RKO (cell line): ENCODE measurements at regions not wholly inside any gene's neighbourhood (a gene's known extent, or its start where the extent isn't known, plus 50 kb on each side); places are given as distances from the start of the nearest gene placed in this dataset.

Experiments used
- DNase-seq: peaks from one replicate; pipeline ENCODE4 v3.0.0-alpha.2; 2016; ENCODE audit warnings: low spot score

DNA sequence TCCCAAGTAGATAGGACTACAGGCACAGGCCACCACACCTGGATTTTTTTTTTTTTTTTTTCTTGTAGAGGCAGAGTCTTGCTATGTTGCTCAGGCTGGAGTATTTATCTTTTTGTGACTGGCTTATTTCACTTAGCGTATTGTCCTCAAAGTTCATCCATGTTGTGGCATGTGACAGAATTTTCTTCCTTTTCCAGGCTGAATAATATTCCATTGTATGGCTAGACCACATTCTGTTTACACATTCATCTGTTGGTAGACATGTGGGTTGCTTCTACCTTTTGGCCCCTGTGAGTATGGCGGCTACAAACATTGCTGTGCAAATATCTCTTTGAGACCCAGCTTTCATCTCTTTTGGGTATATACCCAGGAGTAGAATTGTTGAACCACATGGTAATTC is 160.2 kb upstream of the SMAD3 start:
- no peak for DNase-seq

DNA sequence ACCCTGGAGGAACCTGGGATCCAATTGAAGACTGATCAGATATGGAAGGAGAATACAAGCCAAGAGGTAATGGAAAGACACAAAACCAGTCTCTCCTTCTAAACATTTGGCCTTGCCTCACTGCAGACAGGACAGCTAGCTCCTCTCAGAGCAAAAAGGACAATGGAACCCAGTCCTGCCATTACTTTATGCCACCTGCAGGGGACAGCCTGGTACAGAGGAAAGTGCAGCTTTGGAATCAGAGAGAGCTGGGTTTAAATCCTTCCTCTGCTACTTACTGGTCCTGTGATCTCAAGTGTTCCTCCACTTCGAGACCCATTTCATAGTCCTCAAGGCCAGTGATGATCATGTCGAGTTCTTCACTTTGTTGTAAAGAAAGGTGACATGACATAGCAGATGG is 159.4 kb upstream of the SMAD3 start:
- DNase-seq, result no peak

DNA sequence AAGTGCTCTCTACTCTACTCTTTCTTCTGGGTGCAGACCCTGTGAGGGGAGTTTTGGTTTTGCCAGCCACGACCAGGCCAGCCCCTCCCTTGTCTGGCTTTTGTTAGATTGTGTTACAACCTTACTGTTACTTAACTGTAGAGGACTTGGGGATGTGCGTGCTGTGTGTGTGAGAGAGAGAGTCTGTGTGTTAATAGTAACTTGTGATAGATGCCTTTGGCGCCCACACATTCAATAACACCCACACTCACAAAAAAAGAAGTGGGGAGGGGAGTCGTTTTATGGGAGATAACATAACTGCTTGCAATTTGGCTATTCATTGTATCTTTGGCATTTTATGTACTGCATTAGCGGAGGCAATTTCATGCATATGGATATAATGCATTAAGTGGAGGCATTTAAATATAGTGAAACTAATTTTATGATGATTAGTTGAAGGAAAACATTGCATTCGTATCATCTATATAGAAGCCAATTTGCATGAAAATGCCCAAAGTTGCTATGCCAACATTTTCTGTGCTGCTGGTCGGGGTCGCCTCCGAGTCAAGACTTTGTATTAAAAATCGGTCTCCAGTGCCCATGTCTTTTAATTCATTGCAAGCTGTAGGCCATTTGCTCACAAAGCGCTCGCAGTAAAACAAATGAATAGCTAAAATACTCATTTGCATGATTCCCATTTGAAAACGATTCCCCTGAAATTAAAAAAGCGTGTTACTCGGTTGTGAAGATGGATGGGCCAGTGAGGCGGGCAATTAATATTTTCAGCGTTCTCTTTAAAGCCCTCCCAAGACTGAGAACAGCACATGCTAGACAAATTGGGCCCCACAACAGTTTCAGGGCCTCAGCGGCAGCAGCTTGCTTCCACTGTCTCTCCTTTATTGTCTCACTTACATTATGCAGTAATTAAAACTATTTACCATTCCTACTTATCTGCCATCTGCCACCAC is 158.5 kb upstream of the SMAD3 start:
- no peak for DNase-seq

DNA sequence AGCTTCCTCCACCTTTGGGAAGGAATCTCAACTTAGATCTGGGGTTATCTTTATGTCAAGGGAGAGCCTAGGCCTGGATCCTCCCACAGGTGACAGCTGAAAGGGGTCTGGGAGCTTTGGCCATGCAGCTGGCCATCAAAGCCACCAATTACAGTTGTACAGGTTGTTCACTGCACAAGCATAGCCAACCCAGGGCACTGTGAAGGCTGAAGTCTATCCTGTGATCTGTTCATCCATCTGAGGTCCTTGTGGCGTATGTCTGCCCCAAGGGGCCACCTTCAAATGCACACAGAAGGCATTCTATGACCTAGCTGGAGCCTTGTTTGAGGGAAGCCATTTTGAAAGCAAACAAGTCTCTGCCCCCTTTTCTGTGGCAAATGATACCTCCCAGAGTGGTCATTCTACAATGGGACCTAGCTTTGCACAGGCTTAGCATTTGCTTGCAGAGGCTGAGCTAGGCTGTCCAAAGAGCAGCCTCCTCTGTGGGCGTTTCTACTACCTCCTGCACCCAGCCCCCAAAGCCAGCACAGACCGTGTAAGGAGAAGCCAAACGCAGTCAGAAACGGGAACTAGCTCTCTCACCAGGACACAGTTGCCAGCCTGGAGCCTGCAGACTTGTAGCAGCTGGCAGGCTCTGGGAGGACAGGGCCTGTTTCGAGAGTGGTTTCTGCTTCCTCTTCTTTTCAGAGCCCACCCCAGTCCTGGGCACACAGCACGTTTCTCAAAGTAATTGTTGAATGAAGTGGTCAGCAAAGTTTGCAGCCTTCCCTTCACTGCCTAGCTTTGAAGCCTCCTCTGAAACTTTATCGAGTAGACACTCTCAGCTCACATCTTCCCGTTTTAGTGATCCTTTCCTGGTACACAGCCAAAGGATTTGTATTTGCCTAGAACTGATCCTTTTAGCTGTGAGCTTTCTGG is 157.3 kb upstream of the SMAD3 start:
- no peak for DNase-seq

DNA sequence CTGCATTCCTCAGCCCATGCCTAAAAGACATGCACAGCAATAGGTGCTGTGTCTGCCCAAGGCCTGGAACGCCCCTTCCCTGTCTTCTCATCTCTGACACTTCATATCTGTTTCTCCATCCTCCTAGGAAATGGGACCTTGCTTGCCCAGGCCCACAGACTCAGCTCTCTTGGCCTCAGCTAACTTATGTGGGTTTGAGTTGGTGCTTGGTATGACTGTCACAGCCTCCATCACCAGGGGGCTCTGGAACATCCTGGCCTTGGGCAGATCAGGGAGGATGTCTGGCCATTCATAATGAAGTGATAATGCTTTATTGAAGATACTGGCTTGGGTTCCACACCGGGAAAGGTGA is 156.7 kb upstream of the SMAD3 start:
- DNase-seq, result no peak

DNA sequence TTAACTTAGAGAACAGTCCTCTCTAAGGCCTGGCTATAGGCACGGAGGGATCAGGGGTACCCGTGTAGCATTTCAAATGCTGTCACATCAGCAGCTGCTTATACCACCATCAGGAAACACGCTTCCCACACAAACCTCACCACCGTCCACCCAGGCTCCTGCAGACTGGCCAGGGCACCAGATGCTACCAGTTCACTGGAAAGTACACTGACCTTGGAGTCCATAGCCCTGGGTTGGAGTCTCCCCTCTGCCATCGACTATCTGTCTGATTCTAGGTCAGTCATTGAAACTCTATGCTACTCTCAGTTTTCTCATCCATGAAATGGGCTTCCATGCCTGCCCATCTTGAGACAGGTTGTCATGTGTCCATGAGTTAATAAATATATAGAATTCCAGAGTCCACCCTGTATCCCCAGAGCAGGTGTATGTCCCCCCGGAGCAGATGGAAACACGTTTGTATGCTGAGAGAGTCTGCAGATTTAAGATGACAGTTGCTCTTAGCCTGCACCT is 156.0 kb upstream of the SMAD3 start:
- DNase-seq, result no peak

DNA sequence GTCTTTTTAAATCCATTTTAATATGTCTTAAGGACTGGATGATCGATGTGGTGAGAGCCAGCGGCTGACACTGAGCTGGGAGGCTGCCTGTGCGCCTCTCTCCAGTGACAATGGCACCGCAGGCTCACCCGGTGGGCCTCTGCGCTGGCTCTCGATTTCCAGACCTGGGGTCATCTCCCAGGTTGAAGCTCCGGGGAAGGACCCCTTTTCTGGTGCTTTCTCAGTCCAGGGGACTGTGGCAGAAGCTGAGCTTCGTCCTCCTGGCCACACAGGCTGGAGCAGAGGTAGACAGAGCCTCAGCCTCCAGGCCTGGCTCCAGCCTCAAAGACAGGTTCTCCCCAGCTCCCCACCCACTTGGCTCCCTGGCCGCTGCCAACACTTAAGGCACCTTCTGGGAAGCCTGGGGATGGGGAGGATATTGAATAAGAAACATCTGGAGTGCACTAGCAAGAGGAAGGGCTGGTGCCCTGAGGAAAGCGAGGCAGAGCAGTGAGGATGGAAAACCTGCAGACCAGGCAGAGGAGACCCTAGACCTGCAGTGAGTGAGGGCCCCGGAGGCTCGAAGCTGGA is 154.2 kb upstream of the SMAD3 start:
- DNase-seq, result no peak

DNA sequence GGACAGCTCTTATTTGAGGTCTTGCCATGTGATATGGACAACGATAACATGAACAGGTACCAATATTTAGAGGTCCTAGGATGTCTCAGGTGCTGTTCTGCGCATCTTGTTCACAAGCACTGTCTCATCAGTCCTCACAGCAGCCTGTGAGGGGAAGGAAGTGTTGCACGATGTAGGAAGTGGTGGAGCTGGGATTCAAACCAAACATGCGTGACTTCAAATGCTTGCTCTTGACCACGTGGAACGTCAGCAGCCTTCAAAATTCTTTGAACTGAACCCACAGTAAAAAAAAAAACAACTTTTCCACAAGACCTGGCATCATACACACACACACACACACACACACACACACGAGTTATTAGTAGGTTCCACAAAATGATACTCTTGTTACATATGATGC is 153.4 kb upstream of the SMAD3 start:
- no peak for DNase-seq

DNA sequence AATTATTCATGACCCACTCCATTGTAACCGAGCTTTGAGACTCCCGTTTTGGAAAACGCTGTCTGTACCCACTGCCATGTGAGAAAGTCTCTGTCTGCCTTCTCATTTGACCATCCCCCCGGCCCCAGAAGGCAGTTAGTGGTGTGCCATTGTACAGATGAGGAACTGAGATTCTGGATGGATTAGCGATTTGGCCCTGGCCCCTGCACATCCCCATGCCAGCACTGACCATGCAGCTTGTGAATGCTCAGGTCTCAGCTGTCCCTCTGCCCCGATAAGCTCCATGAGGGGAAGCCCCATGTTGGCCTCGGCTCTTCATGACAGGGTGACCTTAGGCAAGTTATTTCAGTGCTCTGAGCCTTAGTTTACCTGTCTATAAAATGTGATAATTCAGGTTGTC is 153.0 kb upstream of the SMAD3 start:
- no peak for DNase-seq

DNA sequence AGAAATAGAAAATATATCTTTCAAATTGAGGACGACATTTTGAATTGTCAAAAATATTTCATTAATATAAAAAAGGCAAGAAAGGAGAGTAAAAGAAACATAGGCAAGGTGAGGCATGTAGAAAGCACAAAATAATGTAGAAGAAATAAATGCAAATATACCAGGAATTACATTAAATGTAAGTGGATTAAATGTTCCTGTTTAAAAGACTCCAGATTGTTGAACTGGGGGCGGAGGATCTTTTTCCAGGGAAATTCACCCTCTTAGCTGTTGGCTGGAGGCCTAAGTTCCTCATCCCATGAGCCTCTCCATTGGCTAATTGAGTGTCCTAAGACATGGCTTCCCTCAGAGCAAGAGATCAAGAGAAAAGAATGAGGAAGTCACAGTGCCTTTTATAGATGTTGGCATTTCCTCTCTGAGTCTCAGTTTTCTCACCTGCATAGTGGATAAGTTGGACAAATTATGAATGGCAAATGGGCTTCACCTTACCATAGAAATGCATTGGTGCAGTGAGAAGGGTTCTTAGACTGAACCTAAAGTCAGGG is 147.4 kb upstream of the SMAD3 start:
- DNase-seq, result no peak

DNA sequence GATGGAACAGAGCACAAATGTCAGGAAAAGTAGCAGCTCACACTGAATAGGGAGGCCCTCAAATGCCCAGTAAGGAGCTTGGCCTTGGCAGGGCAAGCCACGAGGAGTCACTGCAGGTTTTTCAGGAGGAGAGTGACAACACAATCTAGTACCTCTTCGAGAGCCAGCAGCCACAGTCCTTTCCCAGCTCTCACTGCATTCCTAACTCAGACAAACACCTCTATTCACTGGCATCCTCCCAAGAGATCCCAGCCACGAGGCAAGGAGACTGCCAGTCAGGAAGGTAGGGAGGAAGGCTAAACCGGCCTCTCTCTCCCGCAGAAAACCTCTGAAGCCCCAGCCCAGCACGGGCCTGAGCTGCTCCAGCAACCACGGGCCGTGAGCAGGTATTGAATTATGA is 146.0 kb upstream of the SMAD3 start:
- DNase-seq, result no peak

DNA sequence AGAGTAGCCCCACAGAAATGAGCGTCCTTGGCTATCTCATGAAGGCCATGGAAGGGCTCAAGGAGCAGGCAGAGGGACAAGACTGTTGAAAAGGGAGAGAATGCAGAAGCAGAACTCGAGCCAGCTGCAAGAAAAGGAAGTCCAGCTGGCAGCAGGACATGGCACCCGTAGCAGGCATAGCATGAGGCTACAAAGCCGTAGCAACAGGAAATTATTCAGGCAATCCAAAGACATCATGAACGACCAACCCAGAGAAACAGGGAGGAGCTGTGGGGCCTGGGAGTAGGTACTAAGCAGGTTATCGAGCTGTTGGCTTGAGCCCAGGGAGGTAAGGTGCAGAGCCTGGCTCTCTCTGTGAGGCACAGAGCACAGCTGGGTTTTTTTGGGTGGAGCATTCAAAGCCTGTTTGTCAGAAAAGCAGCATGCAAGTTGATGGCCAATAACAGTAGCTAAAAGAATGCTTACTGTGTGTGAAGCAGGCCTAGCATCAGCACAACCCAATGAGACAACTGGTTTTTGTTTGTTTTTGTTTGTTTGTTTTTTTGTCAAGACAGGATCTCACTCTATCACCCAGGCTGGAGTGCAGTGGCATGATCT is 144.0 kb upstream of the SMAD3 start:
- DNase-seq, result no peak

DNA sequence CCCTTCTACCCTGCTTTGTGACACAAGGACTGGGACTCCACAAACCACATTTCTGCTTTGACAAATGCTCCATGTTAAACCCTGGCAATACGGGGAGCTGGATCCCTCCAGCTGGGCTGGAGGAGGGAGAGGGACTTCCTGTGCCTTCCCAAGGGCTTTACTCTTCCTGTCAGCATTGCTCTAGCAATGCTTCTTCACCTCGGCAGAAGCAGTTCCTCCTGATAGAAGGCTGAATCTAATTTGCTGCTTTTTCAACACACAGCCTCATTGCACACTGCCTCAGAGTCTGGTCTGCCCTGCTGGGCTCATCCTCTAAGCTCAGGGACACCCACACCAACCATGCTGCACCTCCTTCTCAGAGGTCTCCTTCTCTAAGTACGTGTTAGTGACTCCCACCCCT is 142.8 kb upstream of the SMAD3 start:
- DNase-seq, result no peak

DNA sequence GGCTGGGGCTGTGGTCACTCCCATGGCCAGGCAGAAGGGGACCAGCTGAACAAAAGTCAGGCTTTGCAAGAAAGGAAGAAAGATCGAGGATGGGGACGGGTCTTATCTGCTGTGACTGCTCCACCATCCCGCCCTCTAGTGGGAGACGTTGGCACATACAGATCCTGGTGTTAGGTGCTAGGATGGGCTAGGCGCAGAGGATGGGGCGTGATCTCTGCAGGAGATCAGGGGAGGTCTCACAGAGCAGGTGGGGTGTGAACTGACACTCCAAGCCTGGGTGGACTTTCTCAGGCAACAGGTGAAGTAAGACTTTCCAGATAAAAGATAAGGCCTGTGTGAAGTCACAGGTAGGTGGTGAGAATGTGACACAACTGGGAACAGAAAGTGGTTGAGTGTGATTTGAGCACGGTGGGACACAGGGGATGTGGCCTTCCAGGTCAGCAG is 141.9 kb upstream of the SMAD3 start:
- no peak for DNase-seq

DNA sequence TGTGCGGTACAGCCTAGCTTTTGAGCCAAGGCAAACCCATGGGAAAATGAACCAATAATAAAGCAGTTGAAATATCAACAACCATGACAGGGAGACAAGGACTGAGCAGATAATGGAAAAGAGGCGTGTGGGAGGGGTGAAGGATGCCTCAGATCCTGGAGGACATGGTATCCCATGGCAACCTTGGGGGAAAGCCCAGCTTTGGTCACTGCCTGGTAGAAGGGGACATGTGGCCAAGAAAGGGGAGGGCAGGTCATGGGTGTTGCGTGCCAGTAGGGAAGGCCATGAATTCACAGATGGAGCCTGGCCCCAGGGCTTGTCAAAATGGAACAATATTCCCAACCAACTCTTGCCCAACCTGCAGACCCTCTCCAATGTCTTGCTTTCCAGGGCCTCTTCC is 140.5 kb upstream of the SMAD3 start:
- no peak for DNase-seq

DNA sequence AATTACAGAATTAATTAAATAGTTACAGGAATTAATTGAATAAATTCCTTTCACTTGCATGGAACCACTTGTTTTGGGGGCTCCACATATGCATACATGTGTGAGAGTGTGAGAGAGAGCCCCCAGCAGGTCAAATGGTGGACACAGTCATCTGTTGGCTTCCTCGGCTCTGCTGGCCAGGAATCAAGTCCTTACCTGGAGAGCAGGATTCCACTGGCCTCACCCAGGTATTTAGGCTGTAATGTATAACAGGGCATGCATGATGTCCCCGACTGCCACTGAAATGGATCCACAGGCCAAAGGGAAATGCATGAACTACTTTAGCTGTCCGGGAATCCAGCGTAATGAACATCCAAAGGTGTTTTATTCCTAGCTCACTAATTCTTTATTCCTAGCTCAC is 139.7 kb upstream of the SMAD3 start:
- no peak for DNase-seq

DNA sequence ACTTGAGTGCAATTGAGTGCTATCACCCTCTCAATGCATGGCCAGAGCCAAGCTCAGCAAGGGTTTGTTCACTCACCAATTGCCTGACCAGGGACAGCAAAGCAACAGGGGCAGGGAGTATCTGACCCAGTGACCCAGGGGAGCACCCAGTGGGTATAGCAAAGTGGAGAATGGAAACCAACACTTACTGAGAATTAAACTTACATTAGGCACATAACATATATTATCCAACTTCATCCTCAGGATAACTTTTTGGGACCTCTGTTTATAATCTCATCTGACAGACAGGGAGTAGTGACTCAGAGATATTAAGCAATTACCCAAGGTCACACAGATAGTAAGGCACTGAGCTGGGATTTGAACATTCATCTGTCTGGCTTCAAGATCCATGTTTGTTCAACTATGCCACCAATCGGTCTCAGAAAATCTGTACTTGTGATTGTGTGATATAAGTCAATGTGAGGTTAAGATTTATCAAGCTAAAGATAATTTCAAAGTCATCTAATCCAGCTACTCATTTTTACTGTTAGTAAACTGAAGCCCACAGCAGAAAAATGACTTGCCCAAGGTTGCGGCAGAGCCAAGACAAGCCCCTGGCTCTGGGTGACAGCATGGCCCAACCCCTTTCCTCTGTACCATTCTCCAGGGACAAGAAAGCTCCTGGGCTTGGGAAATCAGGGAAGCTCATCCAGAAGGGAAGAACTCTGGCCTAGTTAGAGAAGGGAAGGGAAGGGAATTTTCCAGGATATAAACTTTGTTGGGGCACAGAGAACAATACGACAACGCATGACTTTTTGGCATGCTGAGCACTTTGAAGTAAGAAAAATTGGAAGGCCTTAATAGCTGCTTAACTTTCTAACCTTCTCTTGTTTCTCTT is 138.0 kb upstream of the SMAD3 start:
- DNase-seq, result no peak

DNA sequence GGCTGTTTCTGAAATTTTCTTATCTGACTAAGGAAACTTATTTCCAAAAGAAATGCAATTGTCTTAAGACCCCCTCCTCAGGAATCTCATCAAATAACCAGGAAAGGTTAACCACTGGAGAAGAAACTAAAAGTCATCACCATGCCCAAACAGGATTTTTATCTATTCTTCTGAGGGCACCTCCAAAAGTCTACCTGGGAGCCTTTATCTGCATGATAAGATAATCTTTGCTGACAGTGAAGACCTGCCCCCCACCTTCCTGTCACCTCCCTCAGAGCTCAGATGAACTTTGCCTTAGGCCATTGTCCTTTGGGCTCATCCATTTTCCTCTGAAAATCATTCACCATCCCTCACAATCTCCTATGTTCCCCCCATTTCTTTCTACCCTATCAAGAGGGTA is 137.3 kb upstream of the SMAD3 start:
- no peak for DNase-seq

DNA sequence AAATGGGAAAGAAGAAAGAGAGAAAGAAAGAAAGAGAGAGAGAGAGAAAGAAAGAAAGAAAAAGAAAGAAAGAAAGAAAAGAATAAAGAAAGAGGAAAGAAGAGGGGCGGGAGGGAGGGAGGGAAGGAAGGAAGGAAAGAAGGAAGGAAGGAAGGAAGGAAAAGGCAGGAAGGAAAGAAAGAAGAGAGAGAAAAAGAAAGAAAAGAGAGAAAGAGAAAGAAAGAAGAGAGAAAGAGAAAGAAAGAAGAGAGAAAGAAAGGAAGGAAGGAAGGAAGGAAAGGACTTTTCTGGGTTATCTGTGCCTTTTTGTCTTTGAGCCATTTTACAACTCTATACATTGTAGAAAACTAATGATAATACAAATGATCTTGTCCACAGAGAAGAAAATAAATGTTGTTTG is 136.6 kb upstream of the SMAD3 start:
- no peak for DNase-seq

DNA sequence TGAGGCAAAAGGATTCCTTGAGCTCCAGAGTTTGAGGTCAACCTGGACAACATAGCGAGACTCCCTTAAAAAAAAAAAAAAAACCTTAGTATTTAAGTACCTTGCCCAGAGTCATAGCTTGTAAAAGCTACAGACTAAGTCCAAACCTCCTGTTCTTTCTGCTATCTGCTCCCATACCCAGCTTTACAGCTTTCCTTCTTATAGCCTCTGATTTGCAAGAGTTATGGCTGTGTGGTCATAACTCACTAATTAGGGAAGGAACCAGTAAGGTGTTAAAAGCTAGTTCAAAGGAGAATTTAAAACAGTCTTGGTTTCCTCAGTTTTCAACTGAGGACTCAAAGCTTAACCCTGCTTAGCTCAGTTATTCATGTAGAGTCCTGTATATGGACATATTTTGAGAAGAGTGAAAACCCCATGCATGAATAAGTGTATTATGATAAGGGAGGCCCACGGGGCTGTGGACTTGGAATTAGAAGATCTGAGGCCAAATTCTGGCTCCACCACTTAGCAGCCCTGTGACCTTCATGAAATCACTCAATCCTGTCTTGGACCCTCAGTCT is 135.5 kb upstream of the SMAD3 start:
- DNase-seq, result no peak
